Stimulated activated memory B cell treated with anti-CD40 and anti-IgM and Interleukin-4, amounts not matched to agents 10 μg/mL and 1 μg/mL and 100 μg/mL, for 72 hours (primary cell): ENCODE measurements at regions not wholly inside any gene's neighbourhood (a gene's known extent, or its start where the extent isn't known, plus 50 kb on each side); places are given as distances from the start of the nearest gene placed in this dataset.

Source experiments
- ATAC-seq: fragments of 150-1000 bp; cut with Tn5 transposase; 2 replicates; pipeline ENCODE4 v1.10.0; 2021
- H3K27ac Mint-ChIP-seq: one replicate; pipeline ENCODE4 v1.8.0; 2022; ENCODE audit warnings: mild to moderate bottlenecking, mixed read lengths
- H3K27me3 Mint-ChIP-seq: one replicate; pipeline ENCODE4 v1.8.0; 2022; ENCODE audit warnings: mixed read lengths
- H3K36me3 Mint-ChIP-seq: one replicate; pipeline ENCODE4 v1.8.0; 2022; ENCODE audit warnings: mixed read lengths
- H3K4me1 Mint-ChIP-seq: one replicate; pipeline ENCODE4 v1.8.0; 2022; ENCODE audit warnings: mixed read lengths
- H3K4me3 Mint-ChIP-seq: one replicate; pipeline ENCODE4 v1.8.0; 2022; ENCODE audit warnings: mild to moderate bottlenecking, moderate library complexity, mixed read lengths
- H3K9me3 Mint-ChIP-seq: one replicate; pipeline ENCODE4 v1.8.0; 2022; ENCODE audit warnings: mixed read lengths

- Mint-ChIP-seq H3K27me3 (no peaks in the 10 kb centered on the region), H3K36me3 (no peaks in the 10 kb centered on the region), H3K4me3 (no peak overlapping the region), H3K27ac (no peak overlapping the region), H3K4me1 (no peaks in the 10 kb centered on the region), H3K9me3 (no peaks in the 10 kb centered on the region)
- no peak for ATAC-seq
Observed at GRCh38 chr6:80544555-80544954, 438.1 kb downstream of the BCKDHB start.

GRCh38 chr6:80543598-80544222, 437.2 kb downstream of the BCKDHB start:
- Mint-ChIP-seq H3K9me3 (no peaks in the 10 kb centered on the region), H3K4me3 (no peak overlapping the region), H3K27me3 (no peaks in the 10 kb centered on the region), H3K27ac (no peak overlapping the region), H3K36me3 (no peaks in the 10 kb centered on the region), H3K4me1 (no peaks in the 10 kb centered on the region)
- peak; percentile 37 for ATAC-seq

GRCh38 chr6:80543151-80543550, 436.7 kb downstream of the BCKDHB start:
- Mint-ChIP-seq H3K27me3 (no peaks in the 10 kb centered on the region), H3K27ac (no peak overlapping the region), H3K4me3 (no peak overlapping the region), H3K9me3 (no peaks in the 10 kb centered on the region), H3K4me1 (no peaks in the 10 kb centered on the region), H3K36me3 (no peaks in the 10 kb centered on the region)
- no peak for ATAC-seq

- Mint-ChIP-seq H3K9me3 (no peaks in the 10 kb centered on the region), H3K36me3 (no peaks in the 10 kb centered on the region), H3K4me3 (no peak overlapping the region), H3K27me3 (no peaks in the 10 kb centered on the region), H3K4me1 (no peaks in the 10 kb centered on the region), H3K27ac (no peak overlapping the region)
- ATAC-seq, result no peak
Observed at GRCh38 chr6:80541886-80542285, 435.4 kb downstream of the BCKDHB start.

- Mint-ChIP-seq H3K9me3 (no peaks in the 10 kb centered on the region), H3K4me1 (no peaks in the 10 kb centered on the region), H3K27me3 (no peaks in the 10 kb centered on the region), H3K4me3 (no peak overlapping the region), H3K27ac (no peak overlapping the region), H3K36me3 (no peaks in the 10 kb centered on the region)
- ATAC-seq, result no peak
Observed at GRCh38 chr6:80541181-80541580, 434.7 kb downstream of the BCKDHB start.

- ATAC-seq, result no peak
- H3K4me1 Mint-ChIP-seq, result no peaks in the 10 kb centered on the region
- no peak overlapping the region for H3K27ac Mint-ChIP-seq
- H3K4me3 Mint-ChIP-seq, result no peak overlapping the region
- H3K9me3 Mint-ChIP-seq, result no peaks in the 10 kb centered on the region
- no peaks in the 10 kb centered on the region for H3K27me3 Mint-ChIP-seq
- H3K36me3 Mint-ChIP-seq, result no peaks in the 10 kb centered on the region
Observed at GRCh38 chr6:80540700-80541099, 434.2 kb downstream of the BCKDHB start.

GRCh38 chr6:80537118-80537972, 430.9 kb downstream of the BCKDHB start:
- no peaks in the 10 kb centered on the region for H3K4me1 Mint-ChIP-seq
- no peak overlapping the region for H3K4me3 Mint-ChIP-seq
- H3K27me3 Mint-ChIP-seq, result no peaks in the 10 kb centered on the region
- no peaks in the 10 kb centered on the region for H3K36me3 Mint-ChIP-seq
- peaks cover 2% of the 10 kb centered on the region for H3K9me3 Mint-ChIP-seq
- no peak for ATAC-seq
- H3K27ac Mint-ChIP-seq, result no peak overlapping the region

GRCh38 chr6:80535914-80536565, 429.6 kb downstream of the BCKDHB start:
- Mint-ChIP-seq H3K4me3 (no peak overlapping the region), H3K27ac (no peak overlapping the region)
- no peak for ATAC-seq

GRCh38 chr6:80531681-80532619, 425.5 kb downstream of the BCKDHB start:
- no peaks in the 10 kb centered on the region for H3K27me3 Mint-ChIP-seq
- H3K27ac Mint-ChIP-seq, result no peak overlapping the region
- peaks cover 2% of the 10 kb centered on the region for H3K9me3 Mint-ChIP-seq
- H3K4me3 Mint-ChIP-seq, result no peak overlapping the region
- H3K36me3 Mint-ChIP-seq, result no peaks in the 10 kb centered on the region
- no peak for ATAC-seq
- H3K4me1 Mint-ChIP-seq, result no peaks in the 10 kb centered on the region

More at GRCh38 chr6:80535914-80536565, 429.6 kb downstream of the BCKDHB start:
- Mint-ChIP-seq H3K27me3 (no peaks in the 10 kb centered on the region), H3K4me1 (no peaks in the 10 kb centered on the region), H3K9me3 (peaks cover 2% of the 10 kb centered on the region), H3K36me3 (no peaks in the 10 kb centered on the region)

- H3K9me3 Mint-ChIP-seq, result peaks cover 2% of the 10 kb centered on the region
- no peaks in the 10 kb centered on the region for H3K27me3 Mint-ChIP-seq
Observed at GRCh38 chr6:80530103-80530502, 423.6 kb downstream of the BCKDHB start.

GRCh38 chr6:80528115-80528514, 421.6 kb downstream of the BCKDHB start:
- Mint-ChIP-seq H3K4me1 (no peaks in the 10 kb centered on the region), H3K27ac (no peak overlapping the region), H3K9me3 (no peaks in the 10 kb centered on the region), H3K36me3 (no peaks in the 10 kb centered on the region), H3K27me3 (no peaks in the 10 kb centered on the region), H3K4me3 (no peak overlapping the region)
- no peak for ATAC-seq

More at GRCh38 chr6:80530103-80530502, 423.6 kb downstream of the BCKDHB start:
- Mint-ChIP-seq H3K27ac (no peak overlapping the region), H3K4me1 (no peaks in the 10 kb centered on the region), H3K36me3 (no peaks in the 10 kb centered on the region), H3K4me3 (no peak overlapping the region)
- ATAC-seq, result no peak

GRCh38 chr6:80527552-80528052, 421.1 kb downstream of the BCKDHB start:
- Mint-ChIP-seq H3K27me3 (no peaks in the 10 kb centered on the region), H3K4me3 (no peak overlapping the region), H3K9me3 (no peaks in the 10 kb centered on the region), H3K27ac (no peak overlapping the region), H3K4me1 (no peaks in the 10 kb centered on the region), H3K36me3 (no peaks in the 10 kb centered on the region)
- no peak for ATAC-seq

- no peaks in the 10 kb centered on the region for H3K27me3 Mint-ChIP-seq
- ATAC-seq, result no peak
- H3K27ac Mint-ChIP-seq, result no peak overlapping the region
- no peaks in the 10 kb centered on the region for H3K4me1 Mint-ChIP-seq
- H3K4me3 Mint-ChIP-seq, result no peak overlapping the region
- H3K36me3 Mint-ChIP-seq, result no peaks in the 10 kb centered on the region
- H3K9me3 Mint-ChIP-seq, result no peaks in the 10 kb centered on the region
Observed at GRCh38 chr6:80523531-80523997, 417.1 kb downstream of the BCKDHB start.

- no peak overlapping the region for H3K27ac Mint-ChIP-seq
- H3K4me3 Mint-ChIP-seq, result no peak overlapping the region
- no peaks in the 10 kb centered on the region for H3K4me1 Mint-ChIP-seq
- H3K9me3 Mint-ChIP-seq, result no peaks in the 10 kb centered on the region
- no peaks in the 10 kb centered on the region for H3K36me3 Mint-ChIP-seq
- ATAC-seq, result no peak
- H3K27me3 Mint-ChIP-seq, result no peaks in the 10 kb centered on the region
Observed at GRCh38 chr6:80523010-80523409, 416.5 kb downstream of the BCKDHB start.
